ENCODE measurements at regions not wholly inside any gene's neighbourhood (a gene's known extent, or its start where the extent isn't known, plus 50 kb on each side); places are given as distances from the start of the nearest gene placed in this dataset.

GRCh38 chr1:103900005-103900404 lies 150.3 kb downstream of the AMY1C start:
- POLR2A ChIA-PET, result no interaction called here
- no peak for DNase-seq (ENCODE audit: low read depth, low spot score)
- no TSS peak for BruUV-seq (replicated peaks)
- Histone ChIP-seq H3K4me1 (ENCODE audit: control insufficient read depth, insufficient read depth, low read length) (no peaks in the 10 kb centered on the region), H3K27me3 (ENCODE audit: control insufficient read depth, insufficient read depth, low read length) (no peaks in the 10 kb centered on the region), H3K27ac (ENCODE audit: low read length) (no peak overlapping the region), H3K4me3 (ENCODE audit: low read depth in 2 of 2, low read length in 2 of 2) (no peak overlapping the region), H3K36me3 (ENCODE audit: control insufficient read depth, insufficient read depth, low read length) (no peaks in the 10 kb centered on the region), H3K9me3 (ENCODE audit: control insufficient read depth, insufficient read depth, low read depth, low read length) (no peaks in the 10 kb centered on the region)
- TF ChIP-seq POLR2AphosphoS5 (IDR thresholded peaks at IDR 0.05; ENCODE audit: low read depth, low read length) (no peak), REST (IDR thresholded peaks at IDR 0.05; ENCODE audit: insufficient read depth in 1 of 2, low read depth in 2 of 2, low read length in 1 of 2) (no peak), SIN3A (IDR thresholded peaks at IDR 0.05; ENCODE audit: borderline replicate concordance, insufficient read depth, low read depth, low read length) (no peak), TCF7L2 (IDR thresholded peaks at IDR 0.05; ENCODE audit: low read depth, low read length) (no peak)
- TF ChIP-seq, protein P1, sequence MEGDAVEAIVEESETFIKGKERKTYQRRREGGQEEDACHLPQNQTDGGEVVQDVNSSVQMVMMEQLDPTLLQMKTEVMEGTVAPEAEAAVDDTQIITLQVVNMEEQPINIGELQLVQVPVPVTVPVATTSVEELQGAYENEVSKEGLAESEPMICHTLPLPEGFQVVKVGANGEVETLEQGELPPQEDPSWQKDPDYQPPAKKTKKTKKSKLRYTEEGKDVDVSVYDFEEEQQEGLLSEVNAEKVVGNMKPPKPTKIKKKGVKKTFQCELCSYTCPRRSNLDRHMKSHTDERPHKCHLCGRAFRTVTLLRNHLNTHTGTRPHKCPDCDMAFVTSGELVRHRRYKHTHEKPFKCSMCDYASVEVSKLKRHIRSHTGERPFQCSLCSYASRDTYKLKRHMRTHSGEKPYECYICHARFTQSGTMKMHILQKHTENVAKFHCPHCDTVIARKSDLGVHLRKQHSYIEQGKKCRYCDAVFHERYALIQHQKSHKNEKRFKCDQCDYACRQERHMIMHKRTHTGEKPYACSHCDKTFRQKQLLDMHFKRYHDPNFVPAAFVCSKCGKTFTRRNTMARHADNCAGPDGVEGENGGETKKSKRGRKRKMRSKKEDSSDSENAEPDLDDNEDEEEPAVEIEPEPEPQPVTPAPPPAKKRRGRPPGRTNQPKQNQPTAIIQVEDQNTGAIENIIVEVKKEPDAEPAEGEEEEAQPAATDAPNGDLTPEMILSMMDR (IDR thresholded peaks at IDR 0.05), result no peak
- no peak for ATAC-seq
- in situ Hi-C loops (cut with HindIII; ENCODE audit: low pct_unique_long_range_greater_than_20kb, low sequenced_read_pairs), result no loop called here
- intact Hi-C loops (cut with micrococcal nuclease; ENCODE audit: unreplicated experiment), result no loop called here
- CTCF ChIA-PET, result no interaction called here

DNA sequence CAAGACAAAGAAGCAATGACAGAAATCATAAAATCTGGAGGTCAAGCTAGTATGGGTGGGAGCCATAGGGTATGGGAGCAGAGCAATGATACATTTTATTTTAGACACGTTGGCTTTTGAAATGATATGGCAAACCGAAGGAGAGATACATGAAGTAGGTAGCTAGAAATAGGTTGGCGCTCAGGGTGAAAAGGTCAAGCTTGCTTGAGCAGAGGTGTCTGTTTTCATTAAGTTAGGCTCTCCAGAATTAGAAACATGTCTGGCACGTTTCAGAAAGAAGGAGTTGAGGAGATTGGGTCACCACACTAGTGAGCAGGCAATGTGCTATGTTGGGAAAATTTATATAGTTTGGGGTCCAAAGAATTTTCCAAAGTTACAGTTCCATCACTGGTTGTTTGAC lies 151.4 kb downstream of the AMY1C start:
- H3K9me3 ChIP-seq (ENCODE audit: control insufficient read depth, insufficient read depth, low read depth, low read length), result no peaks in the 10 kb centered on the region
- no peak overlapping the region for H3K27ac ChIP-seq (ENCODE audit: low read length)
- H3K4me1 ChIP-seq (ENCODE audit: control insufficient read depth, insufficient read depth, low read length), result no peaks in the 10 kb centered on the region
- no TSS peak for BruUV-seq (replicated peaks)
- DNase-seq (ENCODE audit: low read depth, low spot score) (no peak), ATAC-seq (no peak)
- no peak overlapping the region for H3K4me3 ChIP-seq (ENCODE audit: low read depth in 2 of 2, low read length in 2 of 2)
- TF ChIP-seq TCF7L2 (IDR thresholded peaks at IDR 0.05; ENCODE audit: low read depth, low read length) (no peak), POLR2AphosphoS5 (IDR thresholded peaks at IDR 0.05; ENCODE audit: low read depth, low read length) (no peak), SIN3A (IDR thresholded peaks at IDR 0.05; ENCODE audit: borderline replicate concordance, insufficient read depth, low read depth, low read length) (no peak), REST (IDR thresholded peaks at IDR 0.05; ENCODE audit: insufficient read depth in 1 of 2, low read depth in 2 of 2, low read length in 1 of 2) (no peak)
- TF ChIP-seq, protein P1 (IDR thresholded peaks at IDR 0.05), result no peak
- no peaks in the 10 kb centered on the region for H3K36me3 ChIP-seq (ENCODE audit: control insufficient read depth, insufficient read depth, low read length)
- CTCF ChIA-PET, result no interaction called here
- no peaks in the 10 kb centered on the region for H3K27me3 ChIP-seq (ENCODE audit: control insufficient read depth, insufficient read depth, low read length)
- POLR2A ChIA-PET, result no interaction called here
- intact Hi-C loops (cut with micrococcal nuclease; ENCODE audit: unreplicated experiment), result no loop called here
- in situ Hi-C loops (cut with HindIII; ENCODE audit: low pct_unique_long_range_greater_than_20kb, low sequenced_read_pairs), result no loop called here

Measured in Panc1 (cell line).